RPMI8226 (cell line): ENCODE measurements at regions not wholly inside any gene's neighbourhood (a gene's known extent, or its start where the extent isn't known, plus 50 kb on each side); places are given as distances from the start of the nearest gene placed in this dataset.
"Not testable (repeated sequence)": the region's sequence is repeated elsewhere in the genome, so short reads cannot be mapped to it uniquely, and the experiment has no call there.

Experiments
- DNase-seq: peaks from one replicate; pipeline ENCODE4 v3.0.0-alpha.2; 2015

GRCh38 chr4:146124023-146124680, 51.4 kb upstream of the LSM6 start:
- DNase-seq: no peak

- no peak for DNase-seq
These were observed 52.3 kb upstream of the LSM6 start for GRCh38 chr4:146123231-146123630.

GRCh38 chr4:146122398-146122797, 53.1 kb upstream of the LSM6 start:
- DNase-seq: no peak

- DNase-seq: no peak
These were observed 53.8 kb upstream of the LSM6 start for GRCh38 chr4:146121757-146122156.

GRCh38 chr4:146119845-146120404, 55.6 kb upstream of the LSM6 start:
- no peak for DNase-seq

GRCh38 chr4:146114066-146114465, 61.5 kb upstream of the LSM6 start:
- DNase-seq: no peak

GRCh38 chr4:146113171-146113570, 62.3 kb upstream of the LSM6 start:
- DNase-seq: no peak

- DNase-seq: no peak
These were observed 63.1 kb upstream of the LSM6 start for GRCh38 chr4:146112389-146112788.

GRCh38 chr4:146110871-146111485, 64.5 kb upstream of the LSM6 start:
- no peak for DNase-seq

GRCh38 chr4:146108756-146109155, 66.8 kb upstream of the LSM6 start:
- no peak for DNase-seq

- no peak for DNase-seq
These were observed 67.8 kb upstream of the LSM6 start for GRCh38 chr4:146107587-146108240.

- no peak for DNase-seq
These were observed 70.1 kb upstream of the LSM6 start for GRCh38 chr4:146105464-146105863.

GRCh38 chr4:146104541-146104940, 71.0 kb upstream of the LSM6 start:
- DNase-seq: no peak

- DNase-seq: not testable (repeated sequence)
These were observed 71.5 kb upstream of the LSM6 start for GRCh38 chr4:146104052-146104451.

GRCh38 chr4:146099585-146099984, 75.9 kb upstream of the LSM6 start:
- DNase-seq: no peak

- no peak for DNase-seq
These were observed 76.5 kb upstream of the LSM6 start for GRCh38 chr4:146098978-146099377.

- DNase-seq: no peak
These were observed 77.1 kb upstream of the LSM6 start for GRCh38 chr4:146098397-146098796.

- no peak for DNase-seq
These were observed 79.1 kb upstream of the LSM6 start for GRCh38 chr4:146096371-146096770.

- DNase-seq: no peak
These were observed 79.7 kb upstream of the LSM6 start for GRCh38 chr4:146095860-146096259.

GRCh38 chr4:146095091-146095690, 80.3 kb upstream of the LSM6 start:
- DNase-seq: peak; percentile 48

- no peak for DNase-seq
These were observed 86.8 kb upstream of the LSM6 start for GRCh38 chr4:146088690-146089089.

GRCh38 chr4:146087856-146088255, 87.7 kb upstream of the LSM6 start:
- DNase-seq: no peak

- no peak for DNase-seq
These were observed 99.4 kb upstream of the LSM6 start for GRCh38 chr4:146076081-146076480.

GRCh38 chr4:146073517-146073916, 102.0 kb upstream of the LSM6 start:
- no peak for DNase-seq
